DND-41 (cell line): ENCODE measurements at regions not wholly inside any gene's neighbourhood (a gene's known extent, or its start where the extent isn't known, plus 50 kb on each side); places are given as distances from the start of the nearest gene placed in this dataset.

Experiments used
- ATAC-seq: fragments of 200-7000 bp; cut with Tn5 transposase; 3 replicates; pipeline ENCODE4 v1.9.1; 2021; ENCODE audit warnings: low read depth; ENCODE audit not compliant: insufficient read depth
- DNase-seq: peaks from one replicate; pipeline ENCODE4 v3.0.0-alpha.2; 2020
- H2AFZ ChIP-seq: 2 replicates; pipeline ENCODE4 v1.6.0; 2012; ENCODE audit warnings: low read depth, low read length
- H3K27ac ChIP-seq: 2 replicates; pipeline ENCODE4 v1.5.1; 2012; ENCODE audit warnings: low read length, inconsistent platforms
- H3K27me3 ChIP-seq: fragments of 200-600 bp; sonication (generic); 2 replicates; pipeline ENCODE4 v1.6.0; 2012; ENCODE audit warnings: low read length, mild to moderate bottlenecking, inconsistent platforms; ENCODE audit not compliant: insufficient read depth, poor library complexity
- H3K36me3 ChIP-seq: 2 replicates; pipeline ENCODE4 v1.5.1; 2012; ENCODE audit warnings: low read length, inconsistent platforms; ENCODE audit not compliant: insufficient read depth
- H3K4me1 ChIP-seq: 2 replicates; pipeline ENCODE4 v1.5.1; 2012; ENCODE audit warnings: mild to moderate bottlenecking, low read length; ENCODE audit not compliant: insufficient read depth
- H3K4me2 ChIP-seq: 2 replicates; pipeline ENCODE4 v1.6.0; 2012; ENCODE audit warnings: mild to moderate bottlenecking, moderate library complexity, low read length, inconsistent platforms; ENCODE audit not compliant: insufficient read depth
- H3K4me3 ChIP-seq, 2 experiments: fragments of 200-600 bp in 1 of 2; shearing (Covaris generic) in 1 of 2; 2 replicates each; pipeline ENCODE4 v1.5.1; 2012 to 2016; ENCODE audit warnings: inconsistent platforms in 2 of 2, low read length in 2 of 2, mild to moderate bottlenecking in 2 of 2, low read depth in 1 of 2, moderate library complexity in 1 of 2
- H3K79me2 ChIP-seq: 2 replicates; pipeline ENCODE4 v1.6.0; 2012; ENCODE audit warnings: low read length, inconsistent platforms; ENCODE audit not compliant: insufficient read depth
- H3K9ac ChIP-seq: 2 replicates; pipeline ENCODE4 v1.6.0; 2012; ENCODE audit warnings: low read depth, mild to moderate bottlenecking, inconsistent platforms, low read length, moderate library complexity
- H3K9me3 ChIP-seq: 2 replicates; pipeline ENCODE4 v1.5.1; 2012; ENCODE audit warnings: low read length, moderate library complexity, mild to moderate bottlenecking, inconsistent platforms; ENCODE audit not compliant: insufficient read depth, severe bottlenecking
- H4K20me1 ChIP-seq: 2 replicates; pipeline ENCODE4 v1.6.0; 2012; ENCODE audit warnings: low read length; ENCODE audit not compliant: insufficient read depth
- CTCF ChIP-seq: IDR thresholded peaks from 2 replicates; pipeline ENCODE4 v1.5.1; 2012; ENCODE audit warnings: borderline replicate concordance, low read length, moderate library complexity, mild to moderate bottlenecking; ENCODE audit not compliant: poor library complexity, severe bottlenecking; ENCODE audit errors: extremely low read depth
- EZH2 ChIP-seq: IDR thresholded peaks from 3 replicates; pipeline ENCODE4 v1.6.1; 2012; ENCODE audit warnings: borderline replicate concordance, low read depth, mild to moderate bottlenecking, moderate library complexity, low read length, inconsistent platforms; ENCODE audit not compliant: severe bottlenecking

- DNase-seq = no peak
- Histone ChIP-seq H3K4me2 (no peak overlapping the region), H2AFZ (no peak overlapping the region), H3K4me1 (no peaks in the 10 kb centered on the region), H3K9me3 (no peaks in the 10 kb centered on the region), H3K36me3 (no peaks in the 10 kb centered on the region), H3K27ac (no peak overlapping the region), H3K9ac (no peak overlapping the region), H3K79me2 (no peaks in the 10 kb centered on the region), H4K20me1 (no peaks in the 10 kb centered on the region; the same call in 1 of the 2 replicates), H3K4me3 (no peak overlapping the region), H3K27me3 (no peaks in the 10 kb centered on the region)
- no peak for ATAC-seq
- TF ChIP-seq CTCF = no peak
- TF ChIP-seq EZH2 = no peak
Observed at GRCh38 chr6:2378046-2378657, 132.7 kb upstream of the GMDS start.

- DNase-seq (no peak), ATAC-seq (no peak)
- Histone ChIP-seq H3K79me2 (no peaks in the 10 kb centered on the region), H4K20me1 (no peaks in the 10 kb centered on the region), H3K36me3 (no peaks in the 10 kb centered on the region), H3K27ac (no peak overlapping the region), H3K4me3 (no peak overlapping the region), H3K27me3 (no peaks in the 10 kb centered on the region), H3K4me1 (no peaks in the 10 kb centered on the region), H3K9ac (no peak overlapping the region), H2AFZ (no peak overlapping the region), H3K4me2 (no peak overlapping the region), H3K9me3 (no peaks in the 10 kb centered on the region)
- TF ChIP-seq EZH2 (no peak), CTCF (no peak)
Observed at GRCh38 chr6:2376429-2377355, 131.3 kb upstream of the GMDS start.

- Histone ChIP-seq H3K4me1 (no peaks in the 10 kb centered on the region), H2AFZ (no peak overlapping the region), H3K4me2 (no peak overlapping the region), H3K79me2 (no peaks in the 10 kb centered on the region), H4K20me1 (no peaks in the 10 kb centered on the region), H3K27ac (no peak overlapping the region), H3K9ac (no peak overlapping the region), H3K27me3 (no peaks in the 10 kb centered on the region), H3K4me3 (no peak overlapping the region), H3K9me3 (no peaks in the 10 kb centered on the region), H3K36me3 (no peaks in the 10 kb centered on the region)
- ATAC-seq (no peak), DNase-seq (no peak)
- TF ChIP-seq EZH2 (no peak), CTCF (no peak)
Observed at GRCh38 chr6:2375443-2375842, 130.0 kb upstream of the GMDS start.
